Progenitor cell of endocrine pancreas (in vitro differentiated cells): ENCODE measurements at regions not wholly inside any gene's neighbourhood (a gene's known extent, or its start where the extent isn't known, plus 50 kb on each side); places are given as distances from the start of the nearest gene placed in this dataset.

Source experiments
- DNase-seq: peaks from one replicate; pipeline ENCODE4 v3.0.0; 2021; ENCODE audit warnings: low spot score; ENCODE audit not compliant: unreplicated experiment
- H3K27ac Mint-ChIP-seq: 2 replicates; pipeline ENCODE4 v1.8.0; 2021; ENCODE audit warnings: mild to moderate bottlenecking, moderate library complexity, mixed read lengths
- H3K27me3 Mint-ChIP-seq: 2 replicates; pipeline ENCODE4 v1.8.0; 2021; ENCODE audit warnings: mixed read lengths
- H3K36me3 Mint-ChIP-seq: 2 replicates; pipeline ENCODE4 v1.8.0; 2022; ENCODE audit warnings: mixed read lengths; ENCODE audit not compliant: insufficient read depth
- H3K4me1 Mint-ChIP-seq: 2 replicates; pipeline ENCODE4 v1.8.0; 2021; ENCODE audit warnings: low read depth, mixed read lengths
- H3K4me3 Mint-ChIP-seq: 2 replicates; pipeline ENCODE4 v1.8.0; 2021; ENCODE audit warnings: low read depth, mild to moderate bottlenecking, moderate library complexity, mixed read lengths
- H3K9me3 Mint-ChIP-seq: 2 replicates; pipeline ENCODE4 v1.8.0; 2021; ENCODE audit warnings: low read depth, mixed read lengths
- TF ChIP-seq, protein P1 (sequence below): fragments of 200-600 bp; sonication (generic); IDR thresholded peaks from one replicate; pipeline ENCODE4 v1.5.0; 2021; ENCODE audit warnings: antibody characterized with exemption, mild to moderate bottlenecking; ENCODE audit not compliant: unreplicated experiment

DNA sequence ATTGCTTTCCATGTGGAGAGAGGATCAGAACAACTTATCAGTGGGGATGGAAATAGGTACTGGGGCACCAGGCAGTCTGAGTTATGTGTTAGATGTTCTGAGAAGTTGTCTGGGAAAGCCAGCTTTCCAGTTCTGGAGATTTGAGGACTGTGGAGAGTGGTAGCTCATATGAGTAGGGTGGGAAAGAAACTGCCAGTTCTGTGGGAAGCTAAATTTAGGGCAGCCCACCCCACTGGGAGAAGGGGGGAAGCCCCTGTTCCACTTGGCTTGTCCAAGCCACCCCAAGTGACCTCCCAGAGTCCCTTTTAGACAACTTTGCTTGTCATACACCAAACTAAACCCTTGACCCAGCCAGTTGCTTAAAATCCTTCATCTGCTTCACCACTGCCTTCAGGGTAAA lies 189.5 kb downstream of the REEP3 start:
- Mint-ChIP-seq H3K36me3 (no peaks in the 10 kb centered on the region), H3K4me3 (no peak overlapping the region), H3K27ac (no peak overlapping the region), H3K4me1 (peaks cover 17% of the 10 kb centered on the region), H3K27me3 (peaks cover 8% of the 10 kb centered on the region), H3K9me3 (no peaks in the 10 kb centered on the region)
- DNase-seq = no peak
- TF ChIP-seq, protein P1, sequence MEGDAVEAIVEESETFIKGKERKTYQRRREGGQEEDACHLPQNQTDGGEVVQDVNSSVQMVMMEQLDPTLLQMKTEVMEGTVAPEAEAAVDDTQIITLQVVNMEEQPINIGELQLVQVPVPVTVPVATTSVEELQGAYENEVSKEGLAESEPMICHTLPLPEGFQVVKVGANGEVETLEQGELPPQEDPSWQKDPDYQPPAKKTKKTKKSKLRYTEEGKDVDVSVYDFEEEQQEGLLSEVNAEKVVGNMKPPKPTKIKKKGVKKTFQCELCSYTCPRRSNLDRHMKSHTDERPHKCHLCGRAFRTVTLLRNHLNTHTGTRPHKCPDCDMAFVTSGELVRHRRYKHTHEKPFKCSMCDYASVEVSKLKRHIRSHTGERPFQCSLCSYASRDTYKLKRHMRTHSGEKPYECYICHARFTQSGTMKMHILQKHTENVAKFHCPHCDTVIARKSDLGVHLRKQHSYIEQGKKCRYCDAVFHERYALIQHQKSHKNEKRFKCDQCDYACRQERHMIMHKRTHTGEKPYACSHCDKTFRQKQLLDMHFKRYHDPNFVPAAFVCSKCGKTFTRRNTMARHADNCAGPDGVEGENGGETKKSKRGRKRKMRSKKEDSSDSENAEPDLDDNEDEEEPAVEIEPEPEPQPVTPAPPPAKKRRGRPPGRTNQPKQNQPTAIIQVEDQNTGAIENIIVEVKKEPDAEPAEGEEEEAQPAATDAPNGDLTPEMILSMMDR = no peak

DNA sequence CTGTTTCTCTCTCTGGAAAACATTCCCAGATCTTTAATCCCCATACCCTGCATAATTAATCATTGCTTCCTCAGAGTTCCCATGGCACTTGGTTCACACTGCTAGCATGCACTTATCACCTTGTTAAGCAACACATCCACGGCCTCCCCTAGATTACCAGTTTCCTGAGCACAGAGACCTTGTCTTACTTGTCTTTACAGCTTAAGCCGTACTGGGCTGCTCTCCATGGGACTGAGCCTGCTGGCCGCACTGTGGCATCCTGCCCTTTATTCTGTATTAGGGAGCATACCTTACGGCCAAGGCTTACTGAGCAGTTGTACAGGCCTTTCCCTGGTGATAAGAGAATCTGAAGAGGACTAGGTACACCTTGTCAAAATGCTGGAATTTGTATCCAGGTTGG lies 190.2 kb downstream of the REEP3 start:
- H3K27ac Mint-ChIP-seq = no peak overlapping the region
- DNase-seq = no peak

DNA sequence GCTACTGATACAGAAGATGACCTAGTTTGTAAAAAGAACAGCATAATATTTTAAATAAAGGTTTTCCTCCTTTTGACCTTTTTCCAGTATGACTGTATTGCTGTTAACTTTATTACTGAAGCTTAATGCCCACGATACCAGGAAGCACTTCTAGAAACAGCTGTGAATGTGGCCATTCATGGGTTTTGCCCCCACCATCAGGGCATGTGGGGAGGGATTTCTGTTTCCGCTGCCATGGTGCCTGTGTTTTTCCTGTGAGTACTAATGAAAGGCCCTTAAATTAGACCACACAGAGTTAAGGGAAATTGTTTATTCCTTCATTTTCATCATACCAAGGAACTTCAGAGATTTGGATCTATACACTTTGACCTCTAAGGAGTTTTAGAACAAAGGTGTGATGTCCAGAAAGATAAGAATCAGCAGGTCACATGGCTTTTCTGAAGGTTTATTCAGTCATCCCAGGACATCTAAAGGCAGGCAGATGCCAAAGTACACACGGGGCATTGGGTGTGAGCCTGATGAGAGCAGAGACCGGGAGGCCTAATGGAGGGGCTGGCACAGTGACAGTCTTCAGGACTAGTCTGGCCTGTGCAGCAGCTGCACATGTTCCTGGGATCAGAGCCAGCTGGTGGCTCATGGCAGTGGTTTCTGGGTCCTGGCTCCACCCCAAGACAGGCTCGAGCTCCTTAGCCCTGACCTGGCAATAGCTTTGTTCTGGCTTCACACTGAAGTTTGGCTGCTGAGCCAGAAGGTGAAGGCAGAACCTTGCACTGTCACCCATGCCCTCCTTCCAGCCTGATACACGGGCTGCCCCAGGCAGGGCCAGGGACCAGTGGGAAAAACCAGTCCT lies 190.9 kb downstream of the REEP3 start:
- DNase-seq = no peak
- TF ChIP-seq, protein P1 = no peak
- Mint-ChIP-seq H3K4me3 (no peak overlapping the region), H3K9me3 (no peaks in the 10 kb centered on the region), H3K27ac (no peak overlapping the region), H3K27me3 (peaks cover 9% of the 10 kb centered on the region), H3K36me3 (no peaks in the 10 kb centered on the region), H3K4me1 (peaks cover 17% of the 10 kb centered on the region)

More for the DNA sequence above, 190.2 kb downstream of the REEP3 start:
- peaks cover 8% of the 10 kb centered on the region for H3K27me3 Mint-ChIP-seq
- no peaks in the 10 kb centered on the region for H3K36me3 Mint-ChIP-seq
- H3K9me3 Mint-ChIP-seq = no peaks in the 10 kb centered on the region
- H3K4me3 Mint-ChIP-seq = no peak overlapping the region
- TF ChIP-seq, protein P1 = no peak
- peaks cover 17% of the 10 kb centered on the region for H3K4me1 Mint-ChIP-seq

DNA sequence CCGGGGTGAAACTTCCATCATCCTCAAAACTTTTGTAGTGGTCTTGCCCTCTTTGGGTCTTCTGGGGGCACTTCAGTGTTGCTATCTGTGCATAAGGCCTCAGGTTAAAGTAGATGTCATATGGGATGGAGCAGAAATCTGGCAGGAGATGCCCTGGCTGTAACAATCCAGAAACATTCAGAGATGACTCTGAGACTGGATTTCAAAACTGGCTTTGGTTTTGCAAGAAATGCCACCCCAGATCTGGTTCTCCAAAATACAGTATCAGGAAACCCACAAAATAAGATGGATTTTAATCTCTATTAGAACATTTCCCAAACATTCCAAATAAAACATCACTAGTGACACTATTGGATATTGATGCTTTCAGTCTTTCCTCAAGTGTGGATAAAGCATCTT lies 191.5 kb downstream of the REEP3 start:
- no peaks in the 10 kb centered on the region for H3K36me3 Mint-ChIP-seq
- peaks cover 17% of the 10 kb centered on the region for H3K4me1 Mint-ChIP-seq
- TF ChIP-seq, protein P1 = no peak
- no peak overlapping the region for H3K27ac Mint-ChIP-seq
- DNase-seq = no peak
- no peak overlapping the region for H3K4me3 Mint-ChIP-seq
- H3K27me3 Mint-ChIP-seq = peaks cover 11% of the 10 kb centered on the region
- no peaks in the 10 kb centered on the region for H3K9me3 Mint-ChIP-seq

DNA sequence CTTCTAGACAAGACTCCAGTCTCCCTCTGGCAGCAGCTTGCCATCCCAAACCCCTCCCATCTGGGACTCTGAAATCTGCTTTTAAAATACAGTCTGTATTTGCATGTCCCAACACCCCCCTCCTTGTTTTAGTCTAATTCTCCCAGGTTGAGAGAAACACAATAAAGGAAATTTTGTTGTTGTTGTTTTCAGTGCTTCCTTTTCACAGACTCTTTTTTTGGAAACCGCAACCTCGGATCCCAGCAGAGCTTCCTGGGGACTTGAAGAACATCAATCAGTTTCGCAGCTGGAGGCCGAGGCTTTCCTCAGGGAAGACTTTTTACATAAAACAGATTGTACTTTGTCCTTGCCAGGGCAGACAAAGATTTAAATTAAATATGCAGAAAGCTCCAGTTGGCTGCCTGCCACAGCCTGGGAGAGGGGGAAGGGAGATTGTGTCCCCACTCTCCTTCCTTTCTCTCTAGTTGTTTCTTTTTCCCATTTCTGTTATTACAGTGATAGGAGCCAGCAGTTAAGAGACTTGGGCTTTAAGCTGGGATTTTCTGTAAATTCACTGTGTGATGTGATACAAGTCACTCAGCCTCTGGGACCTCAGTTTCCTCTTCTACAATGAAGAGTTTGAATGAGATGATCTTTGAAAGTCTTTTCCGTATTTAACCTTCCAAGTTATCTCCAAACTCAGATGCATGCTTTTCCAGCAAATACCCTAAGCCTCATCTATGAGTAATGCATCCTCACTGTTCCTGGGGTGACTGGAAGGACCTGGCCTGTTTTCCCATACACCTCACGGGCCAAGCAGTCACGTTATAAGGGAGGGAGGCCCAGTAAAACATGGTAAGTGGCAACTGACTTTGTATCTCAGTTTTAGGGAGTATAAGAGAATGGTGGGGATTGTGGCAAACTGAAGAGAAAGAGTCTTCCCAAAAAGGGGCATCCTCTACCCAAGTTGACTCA lies 192.3 kb downstream of the REEP3 start:
- no peaks in the 10 kb centered on the region for H3K36me3 Mint-ChIP-seq
- peak overlapping the region; percentile 23 for H3K4me3 Mint-ChIP-seq
- TF ChIP-seq, protein P1 = no peak
- DNase-seq = no peak
- H3K27me3 Mint-ChIP-seq = peaks cover 14% of the 10 kb centered on the region
- peak overlapping the region; percentile 63 for H3K27ac Mint-ChIP-seq
- peaks cover 17% of the 10 kb centered on the region for H3K4me1 Mint-ChIP-seq
- no peaks in the 10 kb centered on the region for H3K9me3 Mint-ChIP-seq
